IPS-15b (cell line): ENCODE measurements at regions not wholly inside any gene's neighbourhood (a gene's known extent, or its start where the extent isn't known, plus 50 kb on each side); places are given as distances from the start of the nearest gene placed in this dataset.
A peak's percentile ranks its signal among the peaks of the same experiment; 100 is the strongest.
"Not testable (repeated sequence)": the region's sequence is repeated elsewhere in the genome, so short reads cannot be mapped to it uniquely, and the experiment has no call there.

Experiments
- H3K27me3 ChIP-seq: one replicate; pipeline ENCODE4 v1.6.1; 2013; ENCODE audit warnings: low read length; ENCODE audit not compliant: control insufficient read depth, insufficient read depth
- H3K36me3 ChIP-seq: one replicate; pipeline ENCODE4 v1.6.1; 2013; ENCODE audit warnings: low read length; ENCODE audit not compliant: control insufficient read depth, insufficient read depth
- H3K4me1 ChIP-seq: one replicate; pipeline ENCODE4 v1.6.1; 2013; ENCODE audit warnings: mild to moderate bottlenecking, low read length; ENCODE audit not compliant: control insufficient read depth, insufficient read depth
- H3K4me3 ChIP-seq: one replicate; pipeline ENCODE4 v1.5.1; 2013; ENCODE audit warnings: low read depth, low read length
- H3K9ac ChIP-seq: one replicate; pipeline ENCODE4 v1.6.1; 2013; ENCODE audit warnings: low read depth, mild to moderate bottlenecking, low read length
- H3K9me3 ChIP-seq: one replicate; pipeline ENCODE4 v1.6.1; 2013; ENCODE audit warnings: mild to moderate bottlenecking, low read length; ENCODE audit not compliant: control insufficient read depth, insufficient read depth

DNA sequence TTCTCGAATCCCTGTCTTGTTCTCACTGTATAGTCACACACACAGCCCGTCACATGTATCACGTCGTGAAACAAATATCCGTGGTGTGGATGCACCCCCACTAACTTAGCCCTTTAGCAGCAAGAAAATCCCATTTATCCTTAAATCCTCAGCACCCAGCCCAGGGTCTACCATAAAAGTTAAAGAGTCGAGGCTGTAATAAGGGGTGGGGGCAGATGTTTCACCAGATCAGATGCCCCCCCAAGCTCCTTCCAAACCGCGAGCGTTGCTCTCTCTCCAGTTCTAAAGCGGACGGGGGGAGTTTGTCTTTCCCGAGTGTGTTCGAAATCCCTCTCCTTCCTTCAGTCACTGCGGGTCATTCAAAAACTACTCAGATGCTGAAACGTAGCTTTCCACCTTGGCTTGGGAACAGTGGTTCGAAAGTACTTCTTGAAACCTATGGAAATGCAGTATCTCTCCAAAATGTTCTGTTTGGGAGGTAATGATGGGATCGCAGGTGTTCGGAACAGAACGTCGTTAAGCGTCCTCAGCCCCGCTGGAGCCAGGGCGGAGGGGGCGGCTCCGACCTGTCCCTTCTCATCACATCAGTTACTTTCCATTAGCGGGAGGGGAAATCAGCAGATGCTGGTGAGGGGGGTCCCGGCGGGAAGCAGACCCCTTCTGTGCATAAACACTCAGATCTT, 156.2 kb downstream of the BRD1 start:
- no peak overlapping the region for H3K9ac ChIP-seq
- no peaks in the 10 kb centered on the region for H3K36me3 ChIP-seq
- H3K4me3 ChIP-seq: peak overlapping the region; percentile 47
- no peaks in the 10 kb centered on the region for H3K9me3 ChIP-seq
- peaks cover 2% of the 10 kb centered on the region for H3K4me1 ChIP-seq
- H3K27me3 ChIP-seq: peaks cover 46% of the 10 kb centered on the region

GRCh38 chr22:49670456-49671330, 157.0 kb downstream of the BRD1 start:
- H3K36me3 ChIP-seq: no peaks in the 10 kb centered on the region
- H3K27me3 ChIP-seq: peaks cover 46% of the 10 kb centered on the region
- H3K9ac ChIP-seq: no peak overlapping the region
- peak overlapping the region; percentile 47 for H3K4me3 ChIP-seq
- H3K4me1 ChIP-seq: peaks cover 2% of the 10 kb centered on the region
- no peaks in the 10 kb centered on the region for H3K9me3 ChIP-seq

GRCh38 chr22:49669969-49670455, 157.7 kb downstream of the BRD1 start:
- peak overlapping the region; percentile 47 for H3K4me3 ChIP-seq
- H3K27me3 ChIP-seq: peaks cover 46% of the 10 kb centered on the region
- not testable (repeated sequence) for H3K9me3 ChIP-seq, H3K4me1 ChIP-seq, H3K36me3 ChIP-seq, H3K9ac ChIP-seq

DNA sequence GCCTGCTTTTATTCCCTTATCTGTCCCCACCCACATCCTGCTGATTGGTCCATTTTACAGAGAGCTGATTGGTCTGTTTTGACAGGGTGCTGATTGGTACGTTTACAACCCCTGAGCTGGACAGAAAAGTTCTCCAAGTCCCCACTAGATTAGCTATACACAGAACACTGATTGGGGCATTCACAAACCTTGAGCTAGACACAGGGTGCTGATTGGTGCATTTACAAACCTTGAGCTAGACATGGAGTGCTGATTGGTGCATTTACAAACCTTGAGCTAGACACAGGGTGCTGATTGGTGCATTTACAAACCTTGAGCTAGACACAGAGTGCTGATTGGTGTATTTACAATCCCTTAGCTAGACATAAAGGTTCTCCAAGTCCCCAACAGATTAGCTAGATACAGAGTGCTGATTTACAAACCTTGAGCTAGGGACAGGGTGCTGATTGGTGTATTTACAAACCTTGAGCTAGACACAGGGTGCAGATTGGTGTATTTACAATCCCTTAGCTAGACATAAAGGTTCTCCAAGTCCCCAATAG, 158.2 kb downstream of the BRD1 start:
- H3K27me3 ChIP-seq: peaks cover 43% of the 10 kb centered on the region
- not testable (repeated sequence) for H3K9me3 ChIP-seq, H3K36me3 ChIP-seq, H3K4me3 ChIP-seq, H3K4me1 ChIP-seq, H3K9ac ChIP-seq

- no peaks in the 10 kb centered on the region for H3K9me3 ChIP-seq
- peaks cover 38% of the 10 kb centered on the region for H3K27me3 ChIP-seq
- H3K9ac ChIP-seq: no peak overlapping the region
- H3K4me1 ChIP-seq: peaks cover 2% of the 10 kb centered on the region
- no peaks in the 10 kb centered on the region for H3K36me3 ChIP-seq
- no peak overlapping the region for H3K4me3 ChIP-seq
Measured at GRCh38 chr22:49668402-49668801, 159.3 kb downstream of the BRD1 start.

DNA sequence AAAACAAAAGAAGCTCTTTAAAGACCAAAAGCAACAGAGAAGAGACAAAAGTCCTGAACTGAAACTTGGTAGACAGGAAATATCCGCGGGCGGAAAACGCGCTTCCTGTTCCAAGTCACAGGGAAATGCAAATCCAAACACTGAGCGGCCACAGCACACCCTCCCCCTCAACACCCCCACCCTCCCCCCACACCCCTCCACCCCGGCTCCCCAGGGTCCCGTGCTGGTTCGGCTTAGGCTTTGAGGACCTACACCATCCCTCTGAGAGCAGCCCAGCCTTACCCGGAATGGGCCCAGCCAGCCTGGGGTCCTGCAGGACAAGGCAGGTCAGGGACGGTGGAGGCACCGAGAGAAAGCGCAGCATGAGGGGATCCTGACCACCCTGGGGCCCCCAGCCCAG, 160.4 kb downstream of the BRD1 start:
- no peaks in the 10 kb centered on the region for H3K36me3 ChIP-seq
- H3K4me1 ChIP-seq: peaks cover 2% of the 10 kb centered on the region
- H3K9ac ChIP-seq: no peak overlapping the region
- no peak overlapping the region for H3K4me3 ChIP-seq
- peaks cover 31% of the 10 kb centered on the region for H3K27me3 ChIP-seq
- no peaks in the 10 kb centered on the region for H3K9me3 ChIP-seq

DNA sequence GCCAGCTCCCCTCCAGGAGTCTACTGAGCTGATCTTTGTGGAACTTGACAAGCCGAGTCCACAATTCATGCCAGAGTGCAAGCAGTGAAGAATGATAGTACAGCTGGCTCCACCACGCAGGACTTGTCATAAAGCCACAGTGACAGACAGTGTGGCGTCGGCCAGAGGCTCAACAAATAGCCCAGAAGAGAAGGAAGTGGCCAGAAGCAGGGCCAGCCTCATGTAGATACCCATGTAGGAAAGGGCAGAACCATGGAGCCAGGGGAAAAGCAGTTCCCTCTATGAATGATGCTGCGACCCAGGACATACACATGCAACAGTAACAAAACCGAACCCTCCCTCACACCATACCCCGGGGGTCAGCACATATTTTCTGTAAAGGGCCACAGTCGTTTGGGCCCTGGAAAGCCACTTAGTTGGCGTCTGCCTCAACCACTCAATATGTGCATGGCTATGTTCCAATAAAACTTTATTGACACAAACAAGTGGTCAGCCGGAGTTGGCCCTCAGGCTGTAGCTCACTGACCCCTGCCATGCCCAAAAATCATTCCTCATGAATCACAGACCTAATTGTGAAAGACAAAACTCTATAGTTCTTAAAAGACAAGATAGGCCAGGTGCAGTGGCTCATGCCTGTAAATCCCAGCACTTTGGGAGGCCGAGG, 161.4 kb downstream of the BRD1 start:
- Histone ChIP-seq H3K36me3 (no peaks in the 10 kb centered on the region), H3K4me3 (no peak overlapping the region), H3K4me1 (peaks cover 2% of the 10 kb centered on the region), H3K27me3 (peaks cover 22% of the 10 kb centered on the region), H3K9ac (no peak overlapping the region), H3K9me3 (no peaks in the 10 kb centered on the region)

DNA sequence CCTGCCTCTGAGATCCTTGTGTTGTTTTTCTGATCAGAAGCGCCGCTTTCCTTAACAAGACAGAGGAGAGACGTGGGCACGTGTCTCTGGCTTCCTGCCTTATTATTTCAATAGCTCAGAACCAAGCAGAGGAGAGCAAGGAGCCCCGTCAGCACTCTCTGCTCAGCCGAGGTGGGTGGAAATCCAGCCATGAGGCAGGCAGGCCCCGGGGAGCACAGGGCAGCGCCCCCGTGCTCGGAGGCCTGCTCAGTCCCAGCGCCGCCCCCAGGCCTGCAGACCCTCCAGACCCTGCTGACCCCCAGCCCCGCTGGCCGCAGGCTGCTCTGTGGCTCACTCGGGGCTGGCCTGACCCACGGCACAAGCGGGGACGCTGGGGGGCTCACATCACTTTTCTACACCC, 162.8 kb downstream of the BRD1 start:
- Histone ChIP-seq H3K9ac (no peak overlapping the region), H3K4me1 (no peaks in the 10 kb centered on the region), H3K9me3 (no peaks in the 10 kb centered on the region), H3K36me3 (no peaks in the 10 kb centered on the region), H3K4me3 (no peak overlapping the region), H3K27me3 (peaks cover 14% of the 10 kb centered on the region)

- peaks cover 10% of the 10 kb centered on the region for H3K27me3 ChIP-seq
- H3K9me3 ChIP-seq: no peaks in the 10 kb centered on the region
- no peak overlapping the region for H3K4me3 ChIP-seq
- no peaks in the 10 kb centered on the region for H3K4me1 ChIP-seq
- H3K36me3 ChIP-seq: no peaks in the 10 kb centered on the region
- no peak overlapping the region for H3K9ac ChIP-seq
Measured at GRCh38 chr22:49664371-49664881, 163.2 kb downstream of the BRD1 start.

DNA sequence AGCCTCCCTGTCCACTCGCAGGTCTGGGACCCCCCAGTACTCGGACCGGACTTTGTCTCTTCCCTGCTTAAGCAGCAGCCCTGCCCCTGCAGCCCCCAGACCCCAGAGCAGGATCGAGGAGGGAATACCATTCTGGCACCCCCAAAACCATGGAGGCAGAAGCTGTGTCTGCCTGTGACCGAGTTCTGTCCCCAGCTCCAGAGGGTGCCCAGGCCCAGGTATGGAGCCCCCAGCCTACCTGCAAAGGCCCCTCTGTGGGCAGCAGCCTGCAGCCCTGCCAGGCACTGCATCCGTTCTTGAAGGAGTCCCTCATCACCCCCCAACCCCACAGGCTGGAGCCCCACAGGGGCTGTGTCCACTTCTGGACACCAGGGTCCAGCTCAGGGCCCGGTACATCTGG, 163.8 kb downstream of the BRD1 start:
- Histone ChIP-seq H3K9ac (no peak overlapping the region), H3K27me3 (peaks cover 4% of the 10 kb centered on the region), H3K4me1 (no peaks in the 10 kb centered on the region), H3K36me3 (no peaks in the 10 kb centered on the region), H3K9me3 (no peaks in the 10 kb centered on the region), H3K4me3 (no peak overlapping the region)

DNA sequence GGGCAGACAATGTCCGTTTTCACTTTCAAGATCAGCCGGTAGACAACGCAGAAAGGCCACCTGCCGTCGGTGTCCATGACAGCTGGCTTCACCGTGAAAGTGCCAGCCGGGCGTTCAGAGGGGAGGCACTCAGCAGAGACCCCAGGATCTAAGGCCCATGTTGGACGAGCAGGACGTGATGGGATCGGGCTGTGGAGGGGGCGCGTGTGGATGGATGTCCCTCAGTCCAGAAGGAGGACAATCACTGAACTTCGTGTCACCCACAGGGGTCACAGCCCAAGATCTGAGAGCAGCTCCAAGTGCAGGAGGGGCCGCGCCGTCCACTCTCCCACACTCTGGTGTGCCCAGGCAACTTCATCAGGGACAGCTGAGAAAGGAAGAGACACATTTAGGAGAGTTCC, 164.4 kb downstream of the BRD1 start:
- no peaks in the 10 kb centered on the region for H3K36me3 ChIP-seq
- no peaks in the 10 kb centered on the region for H3K27me3 ChIP-seq
- no peak overlapping the region for H3K9ac ChIP-seq
- H3K4me3 ChIP-seq: no peak overlapping the region
- no peaks in the 10 kb centered on the region for H3K9me3 ChIP-seq
- no peaks in the 10 kb centered on the region for H3K4me1 ChIP-seq
